Caco-2 (cell line): ENCODE measurements at regions not wholly inside any gene's neighbourhood (a gene's known extent, or its start where the extent isn't known, plus 50 kb on each side); places are given as distances from the start of the nearest gene placed in this dataset.
"Not testable (repeated sequence)": the region's sequence is repeated elsewhere in the genome, so short reads cannot be mapped to it uniquely, and the experiment has no call there.

Experiments
- BruUV-seq: library from RNA; stranded (reverse); fragments of 400-500 nt; replicated peaks from 2 replicates; lab custom pipeline; 2021; lab: Mats Ljungman, UMichigan
- CTCF ChIA-PET: fragments of 300-600 bp; sonication (Branson Sonifier 250); formaldehyde crosslinking; loops from one replicate; lab custom pipeline; 2022; ENCODE audit warnings: antibody characterized with exemption; lab: Charles Lee
- POLR2A ChIA-PET: fragments of 300-600 bp; sonication (Branson Sonifier 250); formaldehyde crosslinking; loops from one replicate; lab custom pipeline; 2022; ENCODE audit warnings: antibody characterized with exemption; lab: Charles Lee
- DNase-seq, 2 experiments: peaks; one replicate each; pipeline versions ENCODE4 v3.0.0 to v3.0.0-alpha.2; 2020 to 2022
- H3K27me3 ChIP-seq: replicated peaks from 2 replicates; pipeline ENCODE4 v1.6.0; 2011; ENCODE audit warnings: low read length; ENCODE audit not compliant: control insufficient read depth, insufficient read depth
- H3K36me3 ChIP-seq: 2 replicates; pipeline ENCODE4 v1.5.1; 2011; ENCODE audit warnings: low read length; ENCODE audit not compliant: control insufficient read depth, insufficient read depth
- H3K4me1 ChIP-seq: fragments of 250-450 bp; sonication (Bioruptor Pico); 2 replicates; pipeline ENCODE4 v1.5.1; 2020; ENCODE audit warnings: mild to moderate bottlenecking
- H3K4me3 ChIP-seq: 2 replicates; pipeline ENCODE4 v1.5.1; 2011; ENCODE audit warnings: low read depth, mild to moderate bottlenecking, control low read depth, low read length
- H3K9me3 ChIP-seq: fragments of 250-450 bp; sonication (Bioruptor Pico); 2 replicates; pipeline ENCODE4 v1.5.1; 2020; ENCODE audit warnings: mild to moderate bottlenecking, moderate library complexity
- H3K27ac Mint-ChIP-seq: one replicate; pipeline ENCODE4 v1.8.0; 2022; ENCODE audit warnings: mixed read lengths; ENCODE audit not compliant: unreplicated experiment
- H3K27me3 Mint-ChIP-seq: one replicate; pipeline ENCODE4 v1.8.0; 2022; ENCODE audit warnings: mixed read lengths; ENCODE audit not compliant: insufficient read depth, unreplicated experiment
- H3K36me3 Mint-ChIP-seq: one replicate; pipeline ENCODE4 v1.8.0; 2022; ENCODE audit warnings: mild to moderate bottlenecking, mixed read lengths; ENCODE audit not compliant: insufficient read depth, unreplicated experiment
- H3K4me1 Mint-ChIP-seq: one replicate; pipeline ENCODE4 v1.8.0; 2022; ENCODE audit warnings: low read depth, mixed read lengths; ENCODE audit not compliant: unreplicated experiment
- H3K4me3 Mint-ChIP-seq: one replicate; pipeline ENCODE4 v1.8.0; 2022; ENCODE audit warnings: mild to moderate bottlenecking, moderate library complexity, mixed read lengths; ENCODE audit not compliant: unreplicated experiment
- H3K9me3 Mint-ChIP-seq: one replicate; pipeline ENCODE4 v1.8.0; 2022; ENCODE audit warnings: mixed read lengths; ENCODE audit not compliant: unreplicated experiment
- CTCF ChIP-seq, 2 experiments: fragments of 200-600 bp in 1 of 2; IDR thresholded peaks; 1 replicate in 1 of 2; 2 replicates in 1 of 2; pipeline versions ENCODE4 v1.5.1 to v1.8.0; 2011 to 2022; ENCODE audit warnings: antibody characterized with exemption in 1 of 2, control low read depth in 1 of 2, inconsistent platforms in 1 of 2, low read depth in 1 of 2, low read length in 1 of 2, mild to moderate bottlenecking in 1 of 2, moderate library complexity in 1 of 2; ENCODE audit not compliant: insufficient read depth in 1 of 2, severe bottlenecking in 1 of 2, unreplicated experiment in 1 of 2
- intact Hi-C: fragments of 100-400 bp; cut with micrococcal nuclease; formaldehyde crosslinking; loops from one replicate; pipeline ENCODE4 v1.10.0; 2022; ENCODE audit not compliant: unreplicated experiment

- no peaks in the 10 kb centered on the region for H3K9me3 ChIP-seq
- no TSS peak for BruUV-seq
- no peak overlapping the region for H3K27ac Mint-ChIP-seq
- H3K4me3 ChIP-seq = no peak overlapping the region
- no peaks in the 10 kb centered on the region for H3K27me3 ChIP-seq
- H3K4me3 Mint-ChIP-seq = no peak overlapping the region
- no peaks in the 10 kb centered on the region for H3K4me1 ChIP-seq
- intact Hi-C loops = no loop called here
- H3K9me3 Mint-ChIP-seq = peaks cover 9% of the 10 kb centered on the region
- H3K36me3 ChIP-seq = no peaks in the 10 kb centered on the region
- no peaks in the 10 kb centered on the region for H3K27me3 Mint-ChIP-seq
- DNase-seq = no peak
- ChIA-PET POLR2A (no interaction called here), CTCF (no interaction called here)
- H3K36me3 Mint-ChIP-seq = no peaks in the 10 kb centered on the region
- TF ChIP-seq CTCF (IDR thresholded peaks at IDR 0.05; ENCODE audit: insufficient read depth in 1 of 2, low read depth in 1 of 2, low read length in 1 of 2, severe bottlenecking in 1 of 2, unreplicated experiment in 1 of 2) = no peak
- H3K4me1 Mint-ChIP-seq = no peaks in the 10 kb centered on the region
Observed at GRCh38 chr4:110400086-110400485, 75.9 kb upstream of the ENPEP start.

- H3K36me3 ChIP-seq, H3K4me1 Mint-ChIP-seq, H3K27me3 Mint-ChIP-seq, H3K9me3 Mint-ChIP-seq, H3K4me1 ChIP-seq, H3K9me3 ChIP-seq, H3K27me3 ChIP-seq, DNase-seq, CTCF ChIA-PET, BruUV-seq, intact Hi-C loops, H3K4me3 ChIP-seq, H3K4me3 Mint-ChIP-seq, H3K27ac Mint-ChIP-seq, H3K36me3 Mint-ChIP-seq, POLR2A ChIA-PET: not testable (repeated sequence)
Observed at GRCh38 chr4:110399046-110399445, 76.9 kb upstream of the ENPEP start.

GRCh38 chr4:110396963-110397362, 79.0 kb upstream of the ENPEP start:
- BruUV-seq = no TSS peak
- ChIA-PET POLR2A (no interaction called here), CTCF (no interaction called here)
- Histone ChIP-seq H3K4me1 (no peaks in the 10 kb centered on the region), H3K4me3 (no peak overlapping the region), H3K9me3 (no peaks in the 10 kb centered on the region), H3K27me3 (no peaks in the 10 kb centered on the region), H3K36me3 (no peaks in the 10 kb centered on the region)
- no peak overlapping the region for H3K27ac Mint-ChIP-seq
- peaks cover 9% of the 10 kb centered on the region for H3K9me3 Mint-ChIP-seq
- H3K27me3 Mint-ChIP-seq = peaks cover 3% of the 10 kb centered on the region
- H3K36me3 Mint-ChIP-seq = no peaks in the 10 kb centered on the region
- DNase-seq = no peak
- H3K4me3 Mint-ChIP-seq = no peak overlapping the region
- H3K4me1 Mint-ChIP-seq = peaks cover 7% of the 10 kb centered on the region
- TF ChIP-seq CTCF (IDR thresholded peaks at IDR 0.05; ENCODE audit: insufficient read depth in 1 of 2, low read depth in 1 of 2, low read length in 1 of 2, severe bottlenecking in 1 of 2, unreplicated experiment in 1 of 2) = no peak
- intact Hi-C loops = no loop called here

- Histone ChIP-seq H3K4me1 (no peaks in the 10 kb centered on the region), H3K9me3 (no peaks in the 10 kb centered on the region), H3K27me3 (no peaks in the 10 kb centered on the region), H3K36me3 (no peaks in the 10 kb centered on the region), H3K4me3 (no peak overlapping the region)
- DNase-seq = no peak
- no peaks in the 10 kb centered on the region for H3K9me3 Mint-ChIP-seq
- no TSS peak for BruUV-seq
- TF ChIP-seq CTCF (IDR thresholded peaks at IDR 0.05; ENCODE audit: insufficient read depth in 1 of 2, low read depth in 1 of 2, low read length in 1 of 2, severe bottlenecking in 1 of 2, unreplicated experiment in 1 of 2) = no peak
- ChIA-PET CTCF (no interaction called here), POLR2A (no interaction called here)
- no peaks in the 10 kb centered on the region for H3K36me3 Mint-ChIP-seq
- H3K4me1 Mint-ChIP-seq = peaks cover 7% of the 10 kb centered on the region
- H3K27me3 Mint-ChIP-seq = peaks cover 3% of the 10 kb centered on the region
- intact Hi-C loops = no loop called here
- no peak overlapping the region for H3K27ac Mint-ChIP-seq
- no peak overlapping the region for H3K4me3 Mint-ChIP-seq
Observed at GRCh38 chr4:110395421-110395820, 80.5 kb upstream of the ENPEP start.
